GM21529 (cell line): ENCODE measurements at regions not wholly inside any gene's neighbourhood (a gene's known extent, or its start where the extent isn't known, plus 50 kb on each side); places are given as distances from the start of the nearest gene placed in this dataset.

ENCODE experiments used
- ATAC-seq: cut with Tn5 transposase; IDR thresholded peaks from one replicate; pipeline ENCODE4 v1.9.1; 2021; ENCODE audit not compliant: unreplicated experiment

DNA sequence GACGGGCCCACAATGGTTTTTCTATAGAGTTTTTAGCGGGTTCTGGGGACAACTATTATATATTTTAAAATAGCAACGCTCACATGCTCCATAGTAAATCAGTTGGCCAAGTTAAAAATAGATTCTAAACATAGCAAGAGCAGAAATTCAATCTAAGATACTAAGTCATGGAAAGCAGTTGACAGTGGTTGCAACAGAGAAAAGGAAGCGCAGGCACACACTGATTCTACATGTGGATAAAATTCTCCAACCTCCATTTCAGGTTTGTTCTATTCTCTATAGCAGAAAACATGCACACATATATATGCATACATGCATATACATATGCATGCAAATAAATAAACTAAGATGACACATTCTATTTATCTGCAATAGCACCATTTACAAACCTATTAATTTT is 89.6 kb upstream of the HNRNPU start:
- no peak for ATAC-seq

DNA sequence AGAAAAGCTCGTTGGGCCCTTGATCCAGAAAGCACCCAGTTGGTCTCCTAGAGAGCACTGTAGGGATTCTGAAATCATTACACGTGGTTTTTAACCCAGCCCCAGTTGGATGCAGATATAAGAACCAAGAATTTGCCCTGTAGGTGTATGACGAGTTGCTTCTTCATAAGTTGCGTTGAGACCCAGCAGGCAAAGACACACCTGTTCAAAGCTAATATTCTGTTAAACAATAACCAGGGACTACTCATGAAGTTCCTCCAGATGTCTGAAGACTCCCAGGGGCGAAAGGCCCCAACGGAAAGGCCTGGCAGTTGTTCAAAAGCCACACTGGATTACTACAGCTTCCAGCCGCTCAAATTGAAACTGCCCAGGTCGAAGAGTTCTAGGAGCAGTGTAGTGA is 88.6 kb upstream of the HNRNPU start:
- ATAC-seq = peak; percentile 94

GRCh38 chr1:244952280-244952933 is 88.1 kb upstream of the HNRNPU start:
- ATAC-seq = peak; percentile 2

GRCh38 chr1:244948416-244948815 is 84.1 kb upstream of the HNRNPU start:
- ATAC-seq = no peak

- ATAC-seq = peak; percentile 79
These were observed 80.8 kb upstream of the HNRNPU start for GRCh38 chr1:244945109-244945671.

DNA sequence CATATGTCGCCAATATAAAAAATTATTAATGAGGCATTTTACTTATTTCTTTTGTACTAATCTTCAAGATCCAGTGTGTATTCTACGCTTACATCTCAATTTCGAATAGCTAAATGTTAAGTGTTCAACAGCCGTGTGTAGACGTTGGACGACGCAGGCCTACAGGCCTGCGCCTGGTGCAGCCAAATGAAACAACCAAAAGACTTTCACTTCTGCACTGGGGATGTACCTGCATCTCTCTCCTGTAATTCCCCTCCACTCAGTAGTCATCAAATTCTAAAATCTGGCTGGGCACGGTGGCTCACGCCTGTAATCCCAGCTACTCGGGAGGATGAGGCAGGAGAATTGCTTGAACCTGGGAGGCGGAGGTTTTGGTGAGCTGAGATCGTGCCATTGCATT is 76.8 kb upstream of the HNRNPU start:
- ATAC-seq = peak; percentile 77

- no peak for ATAC-seq
These were observed 72.8 kb upstream of the HNRNPU start for GRCh38 chr1:244937099-244937498.

DNA sequence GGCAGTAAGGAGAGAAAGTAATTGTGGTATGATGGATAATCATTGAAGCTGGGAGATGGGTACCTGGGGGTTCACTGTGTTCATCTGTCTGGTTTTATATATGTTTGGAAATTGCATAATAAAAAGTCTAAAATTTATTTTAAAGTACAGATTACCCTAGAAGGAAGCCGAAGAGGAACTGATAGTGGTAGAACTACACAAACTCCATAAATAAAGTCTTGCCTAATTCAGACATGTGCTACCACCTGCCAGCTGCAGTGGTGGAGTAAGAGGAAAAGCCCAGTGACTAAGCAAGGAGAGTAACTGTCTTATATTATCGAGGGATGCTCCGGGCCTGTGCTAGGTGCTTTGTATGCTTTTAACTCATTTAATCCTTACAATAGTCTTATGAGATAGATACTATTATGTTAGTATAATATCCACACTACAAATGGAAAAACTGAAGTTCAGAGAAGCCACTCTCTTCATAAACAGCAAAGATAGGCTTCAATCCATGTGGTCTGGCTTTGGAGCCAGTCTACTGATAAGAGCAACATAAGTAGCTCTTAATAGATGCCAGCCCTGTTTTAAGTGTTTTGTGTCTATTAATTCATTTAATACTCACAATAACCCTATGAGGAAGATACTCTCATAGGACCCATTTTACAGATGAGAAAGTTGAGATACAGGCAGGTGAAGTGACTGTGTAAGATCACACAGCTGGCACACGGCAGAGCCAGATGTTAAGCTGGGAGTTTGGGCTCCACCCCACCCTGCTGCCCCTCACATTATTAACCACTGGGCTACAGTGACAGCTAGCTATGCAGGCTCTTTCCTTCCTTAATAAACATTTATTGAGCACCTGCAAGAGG is 56.8 kb upstream of the HNRNPU start:
- peak; percentile 67 for ATAC-seq

DNA sequence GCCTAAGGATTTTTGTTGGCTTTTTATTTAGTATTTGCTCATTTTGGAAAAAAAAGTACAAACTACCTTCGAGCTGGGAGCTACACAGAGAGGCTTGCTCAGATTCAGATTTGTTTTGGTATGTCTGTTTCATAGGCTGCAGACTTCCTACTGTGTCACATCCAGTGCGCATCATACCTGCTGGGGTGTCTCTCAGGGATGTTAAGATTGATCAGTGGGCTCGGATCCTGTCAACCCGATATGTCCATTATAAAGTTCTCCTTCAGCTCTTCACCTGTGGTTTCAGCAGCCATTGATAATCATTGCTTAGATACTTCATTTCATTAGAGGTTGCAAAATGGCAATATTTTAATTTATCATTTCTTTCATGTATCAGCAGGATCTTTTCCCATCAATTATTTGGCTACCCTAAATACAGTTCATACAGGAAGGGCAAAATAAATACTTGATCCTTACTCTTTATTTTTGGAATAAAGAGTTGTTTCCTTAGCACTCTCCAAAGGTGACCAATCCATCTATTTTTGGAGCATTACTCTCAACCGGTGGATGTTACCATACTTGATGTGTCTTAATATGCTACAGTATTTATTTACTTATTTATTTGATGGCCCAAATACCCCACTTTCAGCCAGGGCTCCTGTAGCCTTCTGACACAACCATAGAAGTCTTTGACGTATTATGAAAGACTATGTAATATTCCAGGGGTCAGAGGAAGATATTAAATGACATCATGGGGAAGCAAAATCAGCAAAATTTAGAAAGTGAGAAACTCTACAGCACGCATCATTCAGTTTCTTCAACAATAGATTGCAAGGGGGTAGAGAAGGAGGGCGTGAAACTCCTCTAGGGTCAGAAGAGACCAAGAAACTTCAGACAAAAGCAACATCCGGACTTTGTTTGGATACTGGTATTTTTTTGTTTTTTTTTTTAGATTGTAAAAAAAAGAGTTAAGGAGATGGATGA is 55.3 kb upstream of the HNRNPU start:
- ATAC-seq = peak; percentile 46

- ATAC-seq = peak; percentile 47
These were observed 54.3 kb upstream of the HNRNPU start for GRCh38 chr1:244918421-244919319.

GRCh38 chr1:244917073-244917670 is 52.8 kb upstream of the HNRNPU start:
- ATAC-seq = no peak

DNA sequence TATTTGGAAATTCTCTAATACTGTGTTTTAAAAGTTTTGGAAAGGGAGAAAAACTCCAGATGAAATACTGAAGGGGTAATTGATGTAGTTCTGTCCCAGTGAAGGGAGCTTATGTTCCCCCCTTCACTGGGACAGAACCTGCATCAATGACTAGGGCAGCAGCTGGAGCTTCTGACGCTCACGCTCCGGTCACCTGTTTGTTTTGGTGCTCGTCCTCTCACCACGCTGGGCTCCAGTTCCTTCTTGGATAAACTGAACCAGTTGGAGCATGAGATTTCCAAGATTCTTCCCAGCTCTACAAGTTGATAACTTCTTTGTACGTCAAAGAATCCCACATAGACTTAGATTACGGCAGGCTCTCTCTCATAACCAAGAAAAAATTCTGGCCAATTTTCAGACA is 51.4 kb upstream of the HNRNPU start:
- no peak for ATAC-seq

DNA sequence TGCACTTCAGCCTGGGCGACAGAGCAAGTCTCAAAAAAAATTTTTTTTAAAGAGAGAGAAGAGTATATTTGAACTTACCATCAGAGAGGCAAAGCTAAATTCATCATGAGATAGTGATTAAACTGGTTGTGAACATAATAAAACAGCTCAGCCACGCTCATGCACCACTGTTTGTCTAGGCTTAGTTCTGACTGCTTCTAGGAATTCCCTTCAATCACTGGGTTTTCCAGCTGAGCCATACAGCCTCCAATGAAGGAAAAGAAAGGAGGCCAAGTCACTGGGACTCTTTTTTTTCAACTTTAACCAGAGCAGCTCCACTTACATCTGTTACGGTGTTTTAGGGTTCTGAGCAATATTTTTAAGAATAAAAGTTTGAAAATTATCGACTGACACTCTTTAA is 50.4 kb upstream of the HNRNPU start:
- ATAC-seq = no peak
